ENCODE measurements at regions not wholly inside any gene's neighbourhood (a gene's known extent, or its start where the extent isn't known, plus 50 kb on each side); places are given as distances from the start of the nearest gene placed in this dataset.

- no peak overlapping the region for H3K4me3 ChIP-seq
- H3K9me3 ChIP-seq = peaks cover 8 to 9% of the 10 kb centered on the region in 2 donors
- no peaks in the 10 kb centered on the region for H3K27me3 ChIP-seq
- no peaks in the 10 kb centered on the region for H3K4me1 ChIP-seq
- H3K27ac ChIP-seq = no peak overlapping the region
- no peak for DNase-seq (ENCODE audit: low spot score in 2 of 2)
- no peaks in the 10 kb centered on the region for H3K36me3 ChIP-seq
- intact Hi-C loops (cut with DNase I) = no loop called here
- TF ChIP-seq CTCF (IDR thresholded peaks at IDR 0.05) = no peak
Observed at GRCh38 chr5:57818397-57818796, 335.8 kb upstream of the ACTBL2 start.

- DNase-seq (ENCODE audit: low spot score in 2 of 2) = no peak
- no peak overlapping the region for H3K4me3 ChIP-seq
- intact Hi-C loops (cut with DNase I) = no loop called here
- no peaks in the 10 kb centered on the region for H3K4me1 ChIP-seq
- H3K36me3 ChIP-seq = no peaks in the 10 kb centered on the region
- peaks cover 8 to 9% of the 10 kb centered on the region in 2 donors for H3K9me3 ChIP-seq
- no peak for TF ChIP-seq CTCF (IDR thresholded peaks at IDR 0.05)
- H3K27ac ChIP-seq = no peak overlapping the region
- H3K27me3 ChIP-seq = no peaks in the 10 kb centered on the region
Observed at GRCh38 chr5:57817924-57818323, 335.3 kb upstream of the ACTBL2 start.

- TF ChIP-seq CTCF (IDR thresholded peaks at IDR 0.05) = no peak
- Histone ChIP-seq H3K27ac (no peak overlapping the region), H3K27me3 (no peaks in the 10 kb centered on the region), H3K4me1 (no peaks in the 10 kb centered on the region), H3K9me3 (peaks cover 8 to 9% of the 10 kb centered on the region in 2 donors), H3K4me3 (no peak overlapping the region), H3K36me3 (no peaks in the 10 kb centered on the region)
- no peak for DNase-seq (ENCODE audit: low spot score in 2 of 2)
- intact Hi-C loops (cut with DNase I) = no loop called here
Observed at GRCh38 chr5:57817001-57817453, 334.4 kb upstream of the ACTBL2 start.

GRCh38 chr5:57816108-57816507 lies 333.5 kb upstream of the ACTBL2 start:
- DNase-seq (ENCODE audit: low spot score in 2 of 2) = no peak
- no peak overlapping the region for H3K27ac ChIP-seq
- H3K4me3 ChIP-seq = no peak overlapping the region
- H3K36me3 ChIP-seq = no peaks in the 10 kb centered on the region
- TF ChIP-seq CTCF (IDR thresholded peaks at IDR 0.05) = no peak
- H3K27me3 ChIP-seq = no peaks in the 10 kb centered on the region
- intact Hi-C loops (cut with DNase I) = no loop called here
- H3K4me1 ChIP-seq = no peaks in the 10 kb centered on the region
- H3K9me3 ChIP-seq = peaks cover 8% of the 10 kb centered on the region in 2 donors

- no peaks in the 10 kb centered on the region for H3K9me3 ChIP-seq
- no peaks in the 10 kb centered on the region for H3K36me3 ChIP-seq
- TF ChIP-seq CTCF (IDR thresholded peaks at IDR 0.05) = no peak
- H3K4me1 ChIP-seq = peaks cover 0 to 9% of the 10 kb centered on the region in 2 donors
- no peak overlapping the region for H3K27ac ChIP-seq
- no peak overlapping the region for H3K4me3 ChIP-seq
- H3K27me3 ChIP-seq = no peaks in the 10 kb centered on the region
- intact Hi-C loops (cut with DNase I) = no loop called here
- DNase-seq (ENCODE audit: low spot score in 2 of 2) = no peak
Observed at GRCh38 chr5:57805732-57806131, 323.1 kb upstream of the ACTBL2 start.

GRCh38 chr5:57805170-57805569 lies 322.6 kb upstream of the ACTBL2 start:
- Histone ChIP-seq H3K27ac (no peak overlapping the region), H3K4me3 (no peak overlapping the region), H3K4me1 (peaks cover 0 to 9% of the 10 kb centered on the region in 2 donors), H3K27me3 (no peaks in the 10 kb centered on the region), H3K36me3 (no peaks in the 10 kb centered on the region), H3K9me3 (no peaks in the 10 kb centered on the region)
- TF ChIP-seq CTCF (IDR thresholded peaks at IDR 0.05) = no peak
- intact Hi-C loops (cut with DNase I) = no loop called here
- DNase-seq (ENCODE audit: low spot score in 2 of 2) = no peak
